BLaER1 (cell line): ENCODE measurements at regions not wholly inside any gene's neighbourhood (a gene's known extent, or its start where the extent isn't known, plus 50 kb on each side); places are given as distances from the start of the nearest gene placed in this dataset.
"Not testable (repeated sequence)": the region's sequence is repeated elsewhere in the genome, so short reads cannot be mapped to it uniquely, and the experiment has no call there.

Experiments used
- H3K27ac ChIP-seq: shearing (Covaris generic); formaldehyde crosslinking; 2 replicates; pipeline ENCODE4 v1.8.1; 2022
- H3K27me3 ChIP-seq: shearing (Covaris generic); formaldehyde crosslinking; 2 replicates; pipeline ENCODE4 v1.8.1; 2022
- H3K36me3 ChIP-seq: shearing (Covaris generic); formaldehyde crosslinking; 2 replicates; pipeline ENCODE4 v1.8.1; 2022
- H3K4me1 ChIP-seq: shearing (Covaris generic); formaldehyde crosslinking; 2 replicates; pipeline ENCODE4 v1.8.1; 2022
- H3K4me2 ChIP-seq: shearing (Covaris generic); formaldehyde crosslinking; 2 replicates; pipeline ENCODE4 v1.8.1; 2022
- H3K4me3 ChIP-seq: shearing (Covaris generic); formaldehyde crosslinking; 2 replicates; pipeline ENCODE4 v1.8.1; 2022
- H3K9ac ChIP-seq: shearing (Covaris generic); formaldehyde crosslinking; 2 replicates; pipeline ENCODE4 v1.8.1; 2022
- H3K9me3 ChIP-seq: shearing (Covaris generic); formaldehyde crosslinking; 2 replicates; pipeline ENCODE4 v1.8.1; 2022
- H4K20me1 ChIP-seq: shearing (Covaris generic); formaldehyde crosslinking; 2 replicates; pipeline ENCODE4 v1.8.1; 2022
- Cebpa-rat ChIP-seq: shearing (Covaris generic); IDR thresholded peaks from 2 replicates; pipeline ENCODE4 v1.8.1; 2022

GRCh38 chr12:33052141-33053051 lies 155.8 kb upstream of the PKP2 start:
- H3K9ac ChIP-seq, result no peak overlapping the region
- no peaks in the 10 kb centered on the region for H3K36me3 ChIP-seq
- H3K27me3 ChIP-seq, result no peaks in the 10 kb centered on the region
- no peak overlapping the region for H3K4me3 ChIP-seq
- H3K4me1 ChIP-seq, result no peaks in the 10 kb centered on the region
- H3K4me2 ChIP-seq, result no peak overlapping the region
- no peak for TF ChIP-seq Cebpa-rat
- no peak overlapping the region for H3K27ac ChIP-seq
- H4K20me1 ChIP-seq, result no peaks in the 10 kb centered on the region
- no peaks in the 10 kb centered on the region for H3K9me3 ChIP-seq

GRCh38 chr12:33047666-33048065 lies 151.1 kb upstream of the PKP2 start:
- Histone ChIP-seq H3K27ac (no peak overlapping the region), H3K36me3 (no peaks in the 10 kb centered on the region), H3K9me3 (no peaks in the 10 kb centered on the region), H4K20me1 (no peaks in the 10 kb centered on the region), H3K4me3 (no peak overlapping the region), H3K27me3 (no peaks in the 10 kb centered on the region), H3K4me2 (no peak overlapping the region), H3K4me1 (no peaks in the 10 kb centered on the region), H3K9ac (no peak overlapping the region)
- no peak for TF ChIP-seq Cebpa-rat

DNA sequence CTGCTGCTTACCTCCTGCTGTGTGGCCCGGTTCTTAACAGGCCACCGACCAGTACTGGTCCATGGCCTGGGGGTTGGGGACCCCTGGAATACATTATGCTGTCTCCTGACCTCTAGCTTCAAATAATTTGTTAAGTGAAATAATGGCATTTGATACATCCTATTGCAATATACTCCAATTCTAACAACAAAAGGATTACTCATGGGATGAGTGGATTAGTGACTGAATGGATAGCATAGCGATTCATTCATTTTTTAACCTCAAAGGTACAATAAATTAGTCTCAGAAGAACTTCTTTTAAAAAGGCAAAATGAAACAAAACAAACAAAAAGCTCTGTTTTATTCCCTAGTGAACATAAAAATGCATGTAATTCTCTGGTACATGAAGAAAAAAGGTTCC lies 147.9 kb upstream of the PKP2 start:
- no peak overlapping the region for H3K9ac ChIP-seq
- H3K4me2 ChIP-seq, result no peak overlapping the region
- no peaks in the 10 kb centered on the region for H3K27me3 ChIP-seq
- no peak overlapping the region for H3K4me3 ChIP-seq
- no peak for TF ChIP-seq Cebpa-rat
- H3K36me3 ChIP-seq, result no peaks in the 10 kb centered on the region
- no peaks in the 10 kb centered on the region for H3K4me1 ChIP-seq
- no peak overlapping the region for H3K27ac ChIP-seq
- no peaks in the 10 kb centered on the region for H4K20me1 ChIP-seq
- H3K9me3 ChIP-seq, result peaks cover 6% of the 10 kb centered on the region

DNA sequence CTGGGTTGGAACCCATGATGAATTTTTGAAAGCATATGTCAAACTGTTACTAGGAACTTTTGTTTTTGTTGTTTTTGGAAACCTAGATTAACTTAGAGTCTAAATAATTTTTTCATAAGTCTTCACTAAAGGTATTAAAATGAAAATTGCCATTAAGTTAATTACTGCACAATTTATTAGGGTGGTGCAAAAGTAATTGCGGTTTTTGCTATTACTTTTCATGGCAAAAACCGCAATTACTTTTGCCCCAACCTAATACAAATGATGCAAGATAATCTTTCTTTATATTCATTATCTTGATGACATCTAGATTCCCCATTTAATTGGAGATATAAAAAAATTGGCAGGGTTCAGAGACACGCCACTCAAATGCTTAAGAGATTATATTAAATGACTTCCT lies 145.0 kb upstream of the PKP2 start:
- no peak overlapping the region for H3K9ac ChIP-seq
- no peak overlapping the region for H3K27ac ChIP-seq
- no peaks in the 10 kb centered on the region for H3K36me3 ChIP-seq
- no peaks in the 10 kb centered on the region for H4K20me1 ChIP-seq
- H3K4me3 ChIP-seq, result no peak overlapping the region
- no peak for TF ChIP-seq Cebpa-rat
- H3K27me3 ChIP-seq, result no peaks in the 10 kb centered on the region
- H3K4me1 ChIP-seq, result no peaks in the 10 kb centered on the region
- peaks cover 6% of the 10 kb centered on the region for H3K9me3 ChIP-seq
- H3K4me2 ChIP-seq, result no peak overlapping the region

DNA sequence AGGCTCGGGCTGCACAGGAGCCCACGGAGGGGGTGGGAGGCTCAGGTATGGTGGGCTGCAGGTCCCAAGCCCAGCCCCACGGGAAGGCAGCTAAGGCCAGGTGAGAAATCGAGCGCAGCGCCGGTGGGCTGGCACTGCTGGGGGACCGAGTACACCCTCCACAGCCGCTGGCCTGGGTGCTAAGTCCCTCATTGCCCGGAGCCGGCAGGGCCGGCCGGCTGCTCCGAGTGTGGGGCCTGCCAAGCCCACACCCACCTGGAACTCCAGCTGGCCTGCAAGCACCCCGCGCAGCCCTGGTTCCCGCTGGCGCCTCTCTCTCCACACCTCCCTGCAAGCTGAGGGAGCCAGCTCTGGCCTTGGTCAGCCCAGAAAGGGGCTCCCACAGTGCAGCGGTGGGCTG lies 137.4 kb upstream of the PKP2 start:
- not testable (repeated sequence) for H3K27me3 ChIP-seq, H4K20me1 ChIP-seq, H3K36me3 ChIP-seq, H3K4me1 ChIP-seq, H3K4me3 ChIP-seq, H3K9ac ChIP-seq, H3K27ac ChIP-seq, H3K4me2 ChIP-seq
- H3K9me3 ChIP-seq, result peaks cover 24% of the 10 kb centered on the region

GRCh38 chr12:33026791-33027190 lies 130.2 kb upstream of the PKP2 start:
- Histone ChIP-seq H3K4me2 (no peak overlapping the region), H3K4me3 (no peak overlapping the region), H3K27me3 (no peaks in the 10 kb centered on the region), H3K9me3 (peaks cover 13% of the 10 kb centered on the region), H4K20me1 (no peaks in the 10 kb centered on the region), H3K36me3 (no peaks in the 10 kb centered on the region), H3K27ac (no peak overlapping the region), H3K9ac (no peak overlapping the region), H3K4me1 (no peaks in the 10 kb centered on the region)
- no peak for TF ChIP-seq Cebpa-rat

- H3K9me3 ChIP-seq, result peaks cover 27% of the 10 kb centered on the region
- H3K36me3 ChIP-seq, H4K20me1 ChIP-seq, H3K4me2 ChIP-seq, H3K27ac ChIP-seq, H3K27me3 ChIP-seq, H3K4me3 ChIP-seq, H3K9ac ChIP-seq, H3K4me1 ChIP-seq: not testable (repeated sequence)
Measured at GRCh38 chr12:33022724-33023123, 126.1 kb upstream of the PKP2 start.

GRCh38 chr12:33017029-33017428 lies 120.5 kb upstream of the PKP2 start:
- H3K27ac ChIP-seq, H3K27me3 ChIP-seq, H3K4me1 ChIP-seq, H3K36me3 ChIP-seq, H3K4me2 ChIP-seq, H3K9ac ChIP-seq, H4K20me1 ChIP-seq, H3K4me3 ChIP-seq: not testable (repeated sequence)
- H3K9me3 ChIP-seq, result peaks cover 44% of the 10 kb centered on the region

DNA sequence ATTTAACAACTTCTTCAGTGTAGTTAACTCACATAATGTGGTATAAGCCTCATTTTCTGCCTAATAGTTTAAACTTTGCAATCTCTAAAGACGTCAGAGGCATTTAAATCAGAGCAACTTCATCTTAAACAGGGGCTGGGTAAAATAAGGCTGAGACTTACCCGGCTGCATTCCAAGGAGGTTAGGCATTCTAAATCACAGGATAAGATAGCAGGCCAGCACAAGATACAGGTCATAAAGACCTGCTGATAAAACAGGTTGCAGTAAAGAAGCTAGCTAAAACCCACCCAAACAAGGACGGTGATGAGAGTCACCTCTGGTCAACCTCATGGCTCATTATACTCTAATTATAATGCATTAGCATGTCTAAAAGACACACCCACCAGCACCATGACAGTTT lies 115.6 kb upstream of the PKP2 start:
- Histone ChIP-seq H3K27ac (no peak overlapping the region), H3K9me3 (peaks cover 18% of the 10 kb centered on the region), H3K36me3 (no peaks in the 10 kb centered on the region), H3K27me3 (no peaks in the 10 kb centered on the region), H3K4me1 (no peaks in the 10 kb centered on the region), H4K20me1 (no peaks in the 10 kb centered on the region), H3K4me3 (no peak overlapping the region), H3K4me2 (no peak overlapping the region), H3K9ac (no peak overlapping the region)
- TF ChIP-seq Cebpa-rat, result no peak

DNA sequence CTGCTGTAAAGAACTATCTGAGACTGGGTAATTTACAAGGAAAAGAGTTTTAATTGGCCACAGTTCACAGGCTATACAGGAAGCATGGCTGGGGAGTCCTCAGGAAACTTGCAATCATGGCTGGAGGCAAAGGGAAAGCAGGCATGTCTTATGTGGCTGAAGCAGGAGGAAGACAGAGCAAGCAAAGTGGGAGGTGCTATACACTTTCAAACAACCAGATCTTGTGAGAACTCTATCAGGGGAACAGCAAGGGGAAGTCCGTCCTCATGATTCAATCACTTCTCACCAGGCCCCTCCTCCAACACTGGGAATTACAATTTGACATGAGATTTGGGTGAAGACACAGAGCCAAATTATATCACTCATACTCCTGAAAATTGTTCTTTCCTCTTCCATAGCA lies 109.5 kb upstream of the PKP2 start:
- H4K20me1 ChIP-seq, result no peaks in the 10 kb centered on the region
- no peak overlapping the region for H3K9ac ChIP-seq
- 0 out of 2 replicates have a peak, but pooled peaks cover 7% of the 10 kb centered on the region for H3K9me3 ChIP-seq
- no peak overlapping the region for H3K4me2 ChIP-seq
- no peak for TF ChIP-seq Cebpa-rat
- H3K27ac ChIP-seq, result no peak overlapping the region
- no peaks in the 10 kb centered on the region for H3K36me3 ChIP-seq
- no peaks in the 10 kb centered on the region for H3K4me1 ChIP-seq
- H3K4me3 ChIP-seq, result no peak overlapping the region
- no peaks in the 10 kb centered on the region for H3K27me3 ChIP-seq

DNA sequence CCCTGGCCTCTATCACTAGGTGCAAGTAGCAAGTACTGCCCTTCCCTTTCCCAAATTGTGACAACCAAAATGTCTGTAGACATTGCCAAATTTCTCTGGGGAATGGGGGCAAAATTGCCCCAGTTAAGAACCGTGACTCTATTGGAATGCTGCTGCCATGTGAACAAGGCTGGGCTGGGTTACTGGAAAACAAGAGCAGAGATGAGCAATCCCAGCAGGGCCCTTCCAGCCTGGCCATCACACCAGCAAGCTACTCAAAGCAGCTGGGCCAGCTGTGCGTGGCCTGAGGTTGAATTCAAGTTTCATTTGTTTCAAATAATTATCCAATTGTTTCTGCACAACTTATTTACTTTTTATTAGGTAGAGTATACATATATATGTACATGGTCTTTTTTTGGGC lies 103.4 kb upstream of the PKP2 start:
- Histone ChIP-seq H3K27ac (no peak overlapping the region), H3K4me1 (no peaks in the 10 kb centered on the region), H4K20me1 (no peaks in the 10 kb centered on the region), H3K9me3 (0 out of 2 replicates have a peak, but pooled peaks cover 7% of the 10 kb centered on the region), H3K9ac (no peak overlapping the region), H3K4me2 (no peak overlapping the region), H3K36me3 (no peaks in the 10 kb centered on the region), H3K4me3 (no peak overlapping the region), H3K27me3 (no peaks in the 10 kb centered on the region)
- no peak for TF ChIP-seq Cebpa-rat
